HG02571 (cell line): ENCODE measurements at regions not wholly inside any gene's neighbourhood (a gene's known extent, or its start where the extent isn't known, plus 50 kb on each side); places are given as distances from the start of the nearest gene placed in this dataset.
"Not testable (repeated sequence)": the region's sequence is repeated elsewhere in the genome, so short reads cannot be mapped to it uniquely, and the experiment has no call there.

Experiments used
- ATAC-seq: cut with Tn5 transposase; IDR thresholded peaks from one replicate; pipeline ENCODE4 v1.9.1; 2021; ENCODE audit warnings: mild to moderate bottlenecking, moderate library complexity; ENCODE audit not compliant: unreplicated experiment

GRCh38 chr1:109857702-109858101, 52.9 kb upstream of the CSF1 start:
- not testable (repeated sequence) for ATAC-seq

DNA sequence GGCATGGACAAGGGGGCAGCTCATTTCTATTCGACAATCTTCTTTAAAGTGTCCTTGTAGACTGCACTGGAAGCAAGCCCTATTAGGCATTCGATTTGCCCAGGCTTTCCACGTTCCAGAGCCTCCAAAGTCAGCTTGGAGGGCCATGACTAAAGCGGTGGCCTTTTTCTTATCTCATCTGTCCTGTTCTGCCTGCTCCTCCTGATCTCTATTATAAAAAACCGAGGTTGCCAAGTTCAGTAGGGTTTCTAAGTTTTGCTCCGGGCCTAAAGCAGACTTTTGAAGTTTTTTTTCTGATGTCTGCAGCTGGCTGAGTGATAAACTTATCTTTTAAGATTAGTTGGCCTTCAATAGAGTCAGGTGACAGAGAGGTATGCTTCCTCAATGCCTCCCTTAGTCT, 54.7 kb upstream of the CSF1 start:
- not testable (repeated sequence) for ATAC-seq

DNA sequence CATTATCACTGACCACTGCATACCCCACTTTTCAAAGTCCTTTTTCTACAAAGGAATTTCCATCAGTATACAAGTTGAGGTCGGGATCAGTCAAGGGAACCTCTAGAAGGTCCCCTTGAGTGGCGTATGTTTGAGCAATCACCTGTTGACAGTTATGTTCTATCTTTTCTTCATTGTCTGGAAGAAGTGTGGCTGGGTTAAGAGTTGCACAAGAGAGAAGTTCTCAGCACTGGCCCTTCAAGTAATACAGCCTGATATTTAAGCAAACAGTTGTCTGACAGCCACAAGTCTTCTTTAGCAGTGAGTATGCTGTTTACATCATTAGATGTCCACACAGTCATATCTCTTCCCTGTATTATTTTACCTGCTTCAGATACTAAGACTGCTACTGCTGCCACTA, 56.7 kb upstream of the CSF1 start:
- not testable (repeated sequence) for ATAC-seq

DNA sequence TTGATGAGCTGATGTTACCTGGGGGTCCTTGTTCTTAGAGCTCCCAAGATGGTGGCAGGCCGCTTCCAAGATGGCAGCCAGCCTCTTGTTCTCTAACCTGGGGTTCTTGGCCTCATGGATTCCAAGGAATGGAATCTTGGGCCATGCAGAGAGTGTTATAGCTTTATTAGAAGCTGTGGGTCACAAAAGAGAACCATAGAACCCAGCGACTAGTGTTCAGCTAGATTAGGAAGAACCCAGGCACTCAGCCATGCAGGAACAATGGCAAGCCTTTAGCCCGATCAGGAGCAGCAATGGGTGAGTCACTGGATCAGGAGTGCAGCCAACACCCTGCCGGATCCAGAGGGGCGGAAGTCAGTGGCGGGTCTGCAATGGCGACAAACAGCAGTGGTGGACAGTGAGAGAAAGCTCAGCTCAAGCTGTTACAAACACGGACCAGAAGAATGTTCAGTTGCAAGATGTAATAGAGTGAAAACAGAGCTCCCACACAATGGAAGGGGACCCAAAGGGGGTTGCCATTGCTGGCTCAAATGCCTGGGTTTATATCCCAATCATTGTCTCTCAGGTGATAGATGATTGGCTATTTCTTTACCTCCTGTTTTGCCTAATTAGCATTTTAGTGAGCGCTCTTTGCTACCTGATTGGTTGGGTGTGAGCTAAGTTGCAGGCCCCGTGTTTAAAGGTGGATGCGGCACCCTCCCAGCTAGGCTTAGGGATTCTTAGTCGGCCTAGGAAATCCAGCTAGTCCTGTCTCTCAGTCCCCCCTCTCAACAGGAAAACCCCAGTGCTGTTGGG, 58.2 kb upstream of the CSF1 start:
- ATAC-seq, result not testable (repeated sequence)

- no peak for ATAC-seq
Observed at GRCh38 chr1:109850827-109851226, 59.8 kb upstream of the CSF1 start.

DNA sequence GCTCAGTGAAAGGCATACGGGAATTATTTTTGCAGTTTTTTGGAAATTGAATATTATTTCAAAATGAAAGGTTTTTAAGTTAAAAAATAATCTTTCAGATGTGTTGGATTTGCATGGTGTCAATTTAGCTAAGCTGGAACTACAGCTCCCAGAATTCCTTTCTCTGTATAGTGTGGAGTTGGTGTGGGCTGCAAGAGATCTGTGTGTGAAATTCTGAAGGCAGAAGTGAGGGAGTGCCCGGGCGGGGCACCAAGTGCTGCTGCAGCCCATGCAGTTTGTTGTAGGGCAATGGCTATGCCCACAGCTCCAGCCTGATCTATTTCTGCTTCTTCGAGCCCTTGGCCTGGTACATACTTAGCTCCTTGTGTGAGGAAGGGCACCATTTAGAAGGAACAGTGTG, 60.5 kb upstream of the CSF1 start:
- ATAC-seq, result no peak

DNA sequence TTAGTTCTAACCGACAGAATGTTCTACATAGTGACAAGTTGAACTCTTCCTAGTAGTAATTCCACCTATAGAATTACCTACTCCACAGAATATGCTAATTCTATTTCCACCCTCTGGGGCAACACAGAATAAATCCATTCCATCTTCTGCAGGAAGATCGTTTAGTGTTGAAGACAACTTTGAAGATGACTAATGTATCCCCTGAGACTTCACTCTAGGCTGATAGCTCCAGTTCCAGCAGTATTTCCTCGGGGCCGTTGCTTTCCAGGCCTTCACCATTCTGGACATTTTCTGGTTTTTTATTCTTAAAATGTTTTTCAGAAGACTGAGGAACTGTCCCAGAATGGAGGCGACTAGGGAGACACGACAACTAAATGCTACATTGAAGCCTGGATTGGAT, 61.0 kb upstream of the CSF1 start:
- ATAC-seq, result no peak

- ATAC-seq, result no peak
Observed at GRCh38 chr1:109847251-109847650, 63.4 kb upstream of the CSF1 start.

GRCh38 chr1:109846846-109847245, 63.8 kb upstream of the CSF1 start:
- ATAC-seq, result no peak

DNA sequence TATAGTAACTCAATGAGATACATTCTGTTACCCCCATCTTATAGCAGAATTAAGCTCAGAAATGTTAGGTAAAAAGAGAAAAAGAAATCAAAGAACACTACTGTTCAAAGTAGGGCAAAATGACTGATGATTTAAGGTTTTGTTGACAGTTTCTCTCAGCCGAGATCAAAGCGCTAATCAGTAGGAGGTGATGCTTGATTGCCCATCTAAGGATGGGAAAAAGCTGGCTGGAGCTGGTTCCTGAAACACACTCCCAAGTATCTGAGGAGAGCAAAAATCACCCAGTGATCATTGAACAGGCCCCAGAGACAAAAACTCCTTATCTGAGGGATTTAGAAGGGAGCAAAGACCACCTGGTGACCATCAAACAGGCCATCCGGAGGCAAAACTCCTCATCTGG, 64.5 kb upstream of the CSF1 start:
- ATAC-seq, result no peak

DNA sequence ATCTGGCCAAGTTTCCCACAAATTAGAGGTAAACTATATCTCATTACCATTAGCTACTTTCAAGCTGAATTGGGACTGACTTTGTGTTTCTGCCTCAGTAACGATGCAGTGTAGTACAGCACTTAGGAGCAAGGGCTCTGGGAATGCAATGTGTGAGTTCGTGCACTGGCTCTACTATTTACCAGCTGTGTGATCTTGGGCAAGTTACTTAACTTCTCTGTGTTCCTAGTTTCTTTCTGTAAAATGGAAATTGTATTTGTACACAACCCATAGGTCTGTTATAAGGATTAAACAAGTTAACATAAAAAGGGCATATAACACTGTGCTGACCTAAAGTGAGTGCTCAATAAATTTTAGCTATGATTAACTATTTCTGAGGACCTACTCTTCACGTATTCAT, 65.0 kb upstream of the CSF1 start:
- ATAC-seq, result no peak

DNA sequence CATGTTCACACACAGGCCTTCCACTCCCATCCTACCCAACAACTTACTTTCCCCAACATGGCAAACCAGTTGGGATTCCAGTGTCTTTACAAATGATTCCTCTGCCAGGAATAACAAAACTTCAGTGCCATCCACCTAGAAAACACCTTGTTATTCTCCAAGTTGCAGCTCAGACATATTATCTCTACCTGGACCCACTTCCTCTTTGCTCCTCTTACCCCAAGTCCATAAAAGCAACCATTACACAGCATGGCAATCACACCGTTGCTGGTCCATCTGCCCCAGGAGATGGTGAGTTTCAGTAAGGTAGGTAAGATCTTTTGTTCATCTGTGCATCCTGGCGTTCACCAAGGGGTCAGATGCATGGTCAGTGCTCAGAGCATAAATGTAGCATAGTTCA, 66.0 kb upstream of the CSF1 start:
- ATAC-seq, result no peak

DNA sequence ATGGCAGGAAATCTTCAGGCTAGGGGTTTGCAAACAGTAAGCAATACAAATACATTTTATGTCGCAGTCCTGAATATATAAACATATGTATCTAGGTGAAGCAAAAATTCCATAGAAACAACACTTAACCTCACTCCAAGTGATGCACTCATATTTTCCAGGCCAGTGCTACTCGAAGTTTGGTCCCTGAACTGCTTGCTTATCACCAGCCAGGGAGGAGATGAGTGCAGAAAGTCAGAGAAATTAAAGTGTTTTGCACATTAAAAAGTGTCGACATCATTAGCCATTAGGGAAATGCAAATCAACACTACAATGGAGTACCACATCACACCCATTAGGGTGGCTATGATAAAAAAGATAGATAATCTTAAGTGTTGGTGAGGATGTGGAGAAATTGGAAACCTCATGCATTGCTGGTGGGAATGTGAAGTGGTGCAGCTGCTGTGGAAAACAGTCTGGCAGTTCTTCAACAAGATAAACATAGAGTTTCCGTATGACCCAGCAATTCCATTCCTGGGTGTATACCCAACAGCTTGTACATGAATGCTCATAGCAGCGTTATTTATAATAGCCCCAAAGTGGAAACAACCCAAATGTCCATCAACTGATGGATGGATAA, 70.5 kb upstream of the CSF1 start:
- ATAC-seq, result no peak

DNA sequence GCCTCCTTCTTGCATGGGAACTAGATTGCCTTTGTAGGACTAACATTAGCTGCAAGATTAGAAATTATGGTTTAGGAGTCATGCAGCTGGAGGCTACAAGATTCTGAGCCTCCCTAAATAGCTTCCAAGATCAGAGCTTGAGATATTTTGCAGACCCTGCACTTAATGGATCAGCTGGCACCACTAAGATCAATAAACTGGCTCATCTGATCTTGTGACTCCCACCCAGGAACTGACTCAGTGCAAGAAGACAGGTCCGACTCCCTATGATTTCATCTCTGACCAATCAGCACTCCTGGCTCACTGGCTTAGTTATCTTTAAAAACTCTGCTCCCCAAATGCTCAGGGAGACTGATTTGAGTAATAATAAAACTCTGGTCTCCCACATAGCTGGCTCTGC, 71.4 kb upstream of the CSF1 start:
- not testable (repeated sequence) for ATAC-seq

- no peak for ATAC-seq
Observed at GRCh38 chr1:109838838-109839240, 71.8 kb upstream of the CSF1 start.

GRCh38 chr1:109837852-109838570, 72.6 kb upstream of the CSF1 start:
- ATAC-seq, result no peak

GRCh38 chr1:109835645-109836044, 71.9 kb upstream of the EPS8L3 start:
- not testable (repeated sequence) for ATAC-seq

- no peak for ATAC-seq
Observed at GRCh38 chr1:109834951-109835350, 71.2 kb upstream of the EPS8L3 start.

GRCh38 chr1:109832945-109833344, 69.2 kb upstream of the EPS8L3 start:
- ATAC-seq, result no peak

- no peak for ATAC-seq
Observed at GRCh38 chr1:109828756-109829505, 65.2 kb upstream of the EPS8L3 start.

DNA sequence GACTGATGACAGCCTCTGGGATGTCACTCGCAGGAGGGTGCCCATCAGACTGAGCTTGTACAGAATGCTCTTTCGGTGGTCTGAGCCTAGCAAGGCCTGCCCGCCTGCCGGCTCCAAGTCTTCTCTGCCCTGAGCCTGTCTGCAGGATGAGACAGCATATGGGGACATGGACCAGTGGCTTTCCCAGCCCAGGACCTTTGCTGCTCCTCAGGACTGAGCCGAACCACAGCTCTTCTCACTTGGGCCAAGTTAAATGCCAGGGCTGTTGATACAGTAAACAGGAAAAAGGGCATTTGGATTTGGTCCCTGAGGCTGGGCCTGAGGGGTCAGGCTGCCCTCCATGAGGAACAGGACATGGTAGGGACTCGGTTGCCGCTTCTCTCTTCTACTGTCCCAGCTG, 64.3 kb upstream of the EPS8L3 start:
- no peak for ATAC-seq
